HCT116 (cell line): ENCODE measurements at regions not wholly inside any gene's neighbourhood (a gene's known extent, or its start where the extent isn't known, plus 50 kb on each side); places are given as distances from the start of the nearest gene placed in this dataset.

ENCODE experiments used
- CBX3 ChIP-seq: IDR thresholded peaks from 2 replicates; pipeline ENCODE4 v1.6.1; 2012; ENCODE audit warnings: low read depth
- EZH2 ChIP-seq: fragments of 200-600 bp; sonication (generic); IDR thresholded peaks from 2 replicates; pipeline ENCODE4 v1.6.1; 2017; ENCODE audit warnings: antibody characterized with exemption, mixed run types
- SP1 ChIP-seq: IDR thresholded peaks from 2 replicates; pipeline ENCODE4 v1.6.1; 2012; ENCODE audit warnings: low read depth
- YY1 ChIP-seq: IDR thresholded peaks from 2 replicates; pipeline ENCODE4 v1.6.1; 2011; ENCODE audit warnings: low read length, low read depth, moderate library complexity, mild to moderate bottlenecking; ENCODE audit not compliant: insufficient replicate concordance; ENCODE audit errors: extremely low read depth
- ZNF274 ChIP-seq: fragments of 200-500 bp; sonication (Bioruptor generic); IDR thresholded peaks from 2 replicates; pipeline ENCODE4 v1.6.1; 2014; ENCODE audit warnings: mild to moderate bottlenecking, low read depth, low read length, inconsistent platforms
- TF ChIP-seq, protein P1 (sequence below), 3 experiments: fragments of 200-600 bp in 1 of 3; sonication (generic) in 1 of 3; IDR thresholded peaks in 2 of 3; conservative IDR thresholded peaks in 1 of 3; 2 replicates each; pipeline ENCODE4 v1.5.1; 2012 to 2017; ENCODE audit warnings: low read depth in 2 of 3, low read length in 2 of 3, antibody characterized with exemption in 1 of 3, borderline replicate concordance in 1 of 3, control low read depth in 1 of 3, mild to moderate bottlenecking in 1 of 3, mixed read lengths in 1 of 3, mixed run types in 1 of 3, moderate library complexity in 1 of 3; ENCODE audit not compliant: insufficient read depth in 1 of 3

- TF ChIP-seq, protein P1, sequence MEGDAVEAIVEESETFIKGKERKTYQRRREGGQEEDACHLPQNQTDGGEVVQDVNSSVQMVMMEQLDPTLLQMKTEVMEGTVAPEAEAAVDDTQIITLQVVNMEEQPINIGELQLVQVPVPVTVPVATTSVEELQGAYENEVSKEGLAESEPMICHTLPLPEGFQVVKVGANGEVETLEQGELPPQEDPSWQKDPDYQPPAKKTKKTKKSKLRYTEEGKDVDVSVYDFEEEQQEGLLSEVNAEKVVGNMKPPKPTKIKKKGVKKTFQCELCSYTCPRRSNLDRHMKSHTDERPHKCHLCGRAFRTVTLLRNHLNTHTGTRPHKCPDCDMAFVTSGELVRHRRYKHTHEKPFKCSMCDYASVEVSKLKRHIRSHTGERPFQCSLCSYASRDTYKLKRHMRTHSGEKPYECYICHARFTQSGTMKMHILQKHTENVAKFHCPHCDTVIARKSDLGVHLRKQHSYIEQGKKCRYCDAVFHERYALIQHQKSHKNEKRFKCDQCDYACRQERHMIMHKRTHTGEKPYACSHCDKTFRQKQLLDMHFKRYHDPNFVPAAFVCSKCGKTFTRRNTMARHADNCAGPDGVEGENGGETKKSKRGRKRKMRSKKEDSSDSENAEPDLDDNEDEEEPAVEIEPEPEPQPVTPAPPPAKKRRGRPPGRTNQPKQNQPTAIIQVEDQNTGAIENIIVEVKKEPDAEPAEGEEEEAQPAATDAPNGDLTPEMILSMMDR (IDR thresholded peaks at IDR 0.05 in 2 of 3, conservative IDR thresholded peaks at IDR 0.05 in 1 of 3; ENCODE audit: borderline replicate concordance in 1 of 3, insufficient read depth in 1 of 3, low read depth in 2 of 3, low read length in 2 of 3): peak in 2 of 3 experiments; percentile 43 to 46; a peak in 4 of 6 replicates
- TF ChIP-seq SP1: no peak
- TF ChIP-seq CBX3: no peak
- no peak for TF ChIP-seq YY1
- TF ChIP-seq ZNF274: no peak
- TF ChIP-seq EZH2: no peak
Observed at GRCh38 chr2:129885735-129886134, 93.7 kb upstream of the RAB6C start.
